Cardiac muscle cell (in vitro differentiated cells and primary cell): ENCODE measurements at regions not wholly inside any gene's neighbourhood (a gene's known extent, or its start where the extent isn't known, plus 50 kb on each side); places are given as distances from the start of the nearest gene placed in this dataset.

Experiments
- DNase-seq, 2 donors: peaks; one replicate each; pipeline versions ENCODE4 v3.0.0 to v3.0.0-alpha.2; 2010 to 2017; ENCODE audit warnings: low read depth in 1 of 2, low spot score in 1 of 2
- H3K27ac ChIP-seq: fragments of 200-600 bp; sonication (generic); 2 replicates; pipeline ENCODE4 v1.5.1; 2016
- H3K27me3 ChIP-seq: fragments of 200-600 bp; sonication (generic); 2 replicates; pipeline ENCODE4 v1.6.0; 2016; ENCODE audit warnings: control low read depth
- H3K36me3 ChIP-seq: fragments of 200-600 bp; sonication (generic); 2 replicates; pipeline ENCODE4 v1.5.1; 2016; ENCODE audit warnings: control low read depth
- H3K4me1 ChIP-seq: fragments of 200-600 bp; sonication (generic); 2 replicates; pipeline ENCODE4 v1.8.1; 2017; ENCODE audit warnings: low read depth, mild to moderate bottlenecking, mixed run types
- H3K4me3 ChIP-seq: fragments of 200-600 bp; sonication (generic); 2 replicates; pipeline ENCODE4 v1.5.1; 2016; ENCODE audit warnings: mild to moderate bottlenecking
- H3K9me3 ChIP-seq: fragments of 200-600 bp; sonication (generic); 2 replicates; pipeline ENCODE4 v1.5.1; 2017; ENCODE audit warnings: low read depth, mild to moderate bottlenecking, control low read depth
- TF ChIP-seq, protein P1 (sequence below): IDR thresholded peaks from 2 replicates; pipeline ENCODE4 v1.5.1; 2012; ENCODE audit warnings: low read depth, mild to moderate bottlenecking, low read length

DNA sequence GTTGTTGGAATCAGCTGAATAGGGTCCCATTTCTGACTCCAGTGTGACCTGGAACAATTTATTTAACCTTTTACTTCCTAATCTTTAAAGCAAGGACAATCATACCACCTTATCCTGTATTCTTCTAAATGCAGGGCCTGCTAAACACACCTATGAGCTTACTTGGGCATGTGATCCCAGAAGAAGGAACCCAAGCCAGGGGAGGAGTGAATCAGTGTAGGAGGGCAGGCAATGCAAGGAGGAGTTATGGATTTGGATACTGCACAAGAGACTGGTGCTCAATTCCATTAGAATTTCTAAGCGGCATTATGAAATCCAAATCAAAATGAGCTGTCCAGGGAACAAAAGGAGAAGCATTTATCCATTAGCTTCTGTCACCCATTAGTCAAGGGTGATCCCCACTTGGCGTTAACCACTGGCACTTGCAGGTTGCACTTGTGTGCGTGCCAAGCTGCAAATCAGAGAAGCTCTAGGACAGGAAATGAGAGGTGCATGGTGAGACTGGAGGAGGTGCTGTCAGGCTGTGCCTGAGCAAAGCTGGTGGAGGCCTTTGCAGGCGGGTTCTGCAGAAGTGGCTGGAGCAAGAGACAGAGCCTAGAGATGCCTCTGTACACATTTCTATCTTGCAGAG, 297.2 kb upstream of the PLXNA2 start:
- no peak overlapping the region for H3K27ac ChIP-seq
- no peaks in the 10 kb centered on the region for H3K9me3 ChIP-seq

DNA sequence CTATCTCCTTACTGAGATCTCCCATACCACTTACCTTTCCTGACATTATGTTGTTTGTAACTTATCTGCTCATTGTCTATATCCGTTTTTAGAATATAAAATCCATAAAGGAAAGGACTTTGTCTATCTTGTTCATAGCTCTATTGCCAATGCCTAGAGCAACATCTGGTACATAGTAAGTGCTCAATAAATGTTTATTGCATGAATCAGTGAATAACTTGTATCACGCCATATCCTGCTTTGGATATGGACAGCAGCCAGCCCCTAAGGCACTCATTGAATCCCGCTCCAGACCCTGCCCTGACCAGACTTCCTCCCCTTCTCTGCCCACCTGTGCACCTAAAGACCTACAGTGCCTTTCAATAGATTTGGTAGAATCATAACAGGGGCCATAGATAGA, 298.1 kb upstream of the PLXNA2 start:
- H3K4me3 ChIP-seq: no peak overlapping the region
- no peak overlapping the region for H3K27ac ChIP-seq
- no peaks in the 10 kb centered on the region for H3K36me3 ChIP-seq
- no peaks in the 10 kb centered on the region for H3K9me3 ChIP-seq
- TF ChIP-seq, protein P1, sequence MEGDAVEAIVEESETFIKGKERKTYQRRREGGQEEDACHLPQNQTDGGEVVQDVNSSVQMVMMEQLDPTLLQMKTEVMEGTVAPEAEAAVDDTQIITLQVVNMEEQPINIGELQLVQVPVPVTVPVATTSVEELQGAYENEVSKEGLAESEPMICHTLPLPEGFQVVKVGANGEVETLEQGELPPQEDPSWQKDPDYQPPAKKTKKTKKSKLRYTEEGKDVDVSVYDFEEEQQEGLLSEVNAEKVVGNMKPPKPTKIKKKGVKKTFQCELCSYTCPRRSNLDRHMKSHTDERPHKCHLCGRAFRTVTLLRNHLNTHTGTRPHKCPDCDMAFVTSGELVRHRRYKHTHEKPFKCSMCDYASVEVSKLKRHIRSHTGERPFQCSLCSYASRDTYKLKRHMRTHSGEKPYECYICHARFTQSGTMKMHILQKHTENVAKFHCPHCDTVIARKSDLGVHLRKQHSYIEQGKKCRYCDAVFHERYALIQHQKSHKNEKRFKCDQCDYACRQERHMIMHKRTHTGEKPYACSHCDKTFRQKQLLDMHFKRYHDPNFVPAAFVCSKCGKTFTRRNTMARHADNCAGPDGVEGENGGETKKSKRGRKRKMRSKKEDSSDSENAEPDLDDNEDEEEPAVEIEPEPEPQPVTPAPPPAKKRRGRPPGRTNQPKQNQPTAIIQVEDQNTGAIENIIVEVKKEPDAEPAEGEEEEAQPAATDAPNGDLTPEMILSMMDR: no peak
- no peaks in the 10 kb centered on the region for H3K27me3 ChIP-seq
- DNase-seq: no peak
- H3K4me1 ChIP-seq: peaks cover 7% of the 10 kb centered on the region

More for the DNA sequence above, 297.2 kb upstream of the PLXNA2 start:
- no peaks in the 10 kb centered on the region for H3K36me3 ChIP-seq
- peaks cover 16% of the 10 kb centered on the region for H3K4me1 ChIP-seq
- no peak for DNase-seq
- TF ChIP-seq, protein P1: no peak
- no peaks in the 10 kb centered on the region for H3K27me3 ChIP-seq
- no peak overlapping the region for H3K4me3 ChIP-seq

DNA sequence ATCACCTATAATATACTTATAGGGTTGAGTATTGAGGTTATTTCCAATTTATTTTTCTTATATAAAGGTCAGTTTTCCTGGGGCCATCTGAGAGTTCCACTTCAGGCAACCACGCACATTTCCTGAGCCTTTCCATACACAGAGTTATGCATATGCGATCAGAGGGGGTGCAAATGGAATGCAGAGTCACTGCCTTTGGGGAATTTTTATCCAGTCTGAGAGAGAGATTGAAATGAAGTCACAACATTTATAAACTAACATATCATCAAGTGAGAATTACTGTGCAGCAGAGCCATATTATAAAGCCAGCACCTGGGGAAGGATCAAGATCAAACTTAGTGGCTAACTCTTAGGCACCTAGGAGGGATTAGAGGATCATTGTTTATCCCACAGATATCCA, 299.9 kb upstream of the PLXNA2 start:
- no peak for DNase-seq
- TF ChIP-seq, protein P1: no peak
- no peaks in the 10 kb centered on the region for H3K27me3 ChIP-seq
- H3K9me3 ChIP-seq: no peaks in the 10 kb centered on the region
- no peaks in the 10 kb centered on the region for H3K4me1 ChIP-seq
- H3K36me3 ChIP-seq: no peaks in the 10 kb centered on the region
- H3K4me3 ChIP-seq: no peak overlapping the region
- H3K27ac ChIP-seq: no peak overlapping the region

DNA sequence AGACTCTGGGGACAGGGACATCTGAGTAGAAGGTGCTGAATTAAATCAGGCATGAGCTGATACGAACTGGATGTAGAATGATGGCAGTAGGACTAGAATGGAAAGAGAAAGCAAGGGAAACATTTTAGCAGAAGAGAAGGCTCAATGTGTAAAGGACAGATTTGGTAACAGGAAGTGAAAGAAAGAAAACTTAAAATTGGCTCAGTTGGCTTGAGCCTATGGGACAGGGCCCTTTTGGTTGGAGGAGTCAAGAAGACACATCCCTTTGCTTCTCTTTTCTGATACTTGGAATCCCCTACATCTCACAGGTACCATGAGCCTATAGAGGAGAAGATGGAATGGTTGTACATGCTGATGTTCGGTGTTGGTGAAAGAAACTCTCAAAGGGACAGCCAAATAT, 300.6 kb upstream of the PLXNA2 start:
- no peak overlapping the region for H3K27ac ChIP-seq
- no peaks in the 10 kb centered on the region for H3K27me3 ChIP-seq
- H3K9me3 ChIP-seq: no peaks in the 10 kb centered on the region
- H3K4me3 ChIP-seq: no peak overlapping the region
- DNase-seq: no peak
- H3K4me1 ChIP-seq: no peaks in the 10 kb centered on the region
- no peaks in the 10 kb centered on the region for H3K36me3 ChIP-seq
- TF ChIP-seq, protein P1: no peak

DNA sequence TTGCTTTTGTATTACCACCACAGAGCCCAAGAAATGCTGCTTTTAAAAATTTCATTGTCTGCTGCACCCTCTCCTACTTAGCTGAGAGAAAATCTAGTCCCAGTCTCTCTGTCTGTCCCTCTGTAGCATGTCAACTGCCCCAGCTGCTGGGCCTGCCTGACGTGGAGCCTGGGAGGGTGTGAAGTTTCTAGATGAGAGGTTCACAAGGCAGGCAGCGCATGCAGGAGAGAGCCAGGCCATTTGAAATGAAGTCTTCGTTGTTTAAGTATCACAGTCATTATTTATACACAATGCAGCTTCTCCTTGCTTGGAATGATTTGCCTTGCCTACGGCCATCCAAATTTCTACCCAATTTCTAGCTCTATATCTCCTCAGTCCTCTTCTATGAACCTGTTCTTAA, 306.8 kb upstream of the PLXNA2 start:
- no peaks in the 10 kb centered on the region for H3K9me3 ChIP-seq
- TF ChIP-seq, protein P1: no peak
- peak in 1 of 2 donors; percentile 37 for DNase-seq

More for the DNA sequence above, 306.8 kb upstream of the PLXNA2 start:
- Histone ChIP-seq H3K4me3 (no peak overlapping the region), H3K27ac (no peak overlapping the region), H3K27me3 (no peaks in the 10 kb centered on the region), H3K4me1 (peaks cover 9% of the 10 kb centered on the region), H3K36me3 (no peaks in the 10 kb centered on the region)
